ENCODE measurements at regions not wholly inside any gene's neighbourhood (a gene's known extent, or its start where the extent isn't known, plus 50 kb on each side); places are given as distances from the start of the nearest gene placed in this dataset.

- TF ChIP-seq CTCF (IDR thresholded peaks at IDR 0.05): no peak
- TF ChIP-seq ZFX (IDR thresholded peaks at IDR 0.05; ENCODE audit: borderline replicate concordance): no peak
Observed at GRCh38 chr12:58420503-58420902, 479.1 kb downstream of the ATP23 start.
